Neural crest cell (in vitro differentiated cells): ENCODE measurements at regions not wholly inside any gene's neighbourhood (a gene's known extent, or its start where the extent isn't known, plus 50 kb on each side); places are given as distances from the start of the nearest gene placed in this dataset.

Experiments
- DNase-seq: peaks from one replicate; pipeline ENCODE4 v3.0.0; 2021; ENCODE audit warnings: low read depth, mixed read lengths, low spot score
- H3K27ac Mint-ChIP-seq: one replicate; pipeline ENCODE4 v1.8.0; 2021; ENCODE audit warnings: mild to moderate bottlenecking, mixed read lengths; ENCODE audit not compliant: unreplicated experiment
- H3K27me3 Mint-ChIP-seq: 2 replicates; pipeline ENCODE4 v1.8.0; 2021; ENCODE audit warnings: low read depth, mild to moderate bottlenecking, mixed read lengths
- H3K36me3 Mint-ChIP-seq: 2 replicates; pipeline ENCODE4 v1.8.0; 2021; ENCODE audit warnings: low read depth, mild to moderate bottlenecking, mixed read lengths
- H3K4me1 Mint-ChIP-seq: 2 replicates; pipeline ENCODE4 v1.8.0; 2021; ENCODE audit warnings: mixed read lengths
- H3K4me3 Mint-ChIP-seq: one replicate; pipeline ENCODE4 v1.8.0; 2021; ENCODE audit warnings: mild to moderate bottlenecking, mixed read lengths
- H3K9me3 Mint-ChIP-seq: 2 replicates; pipeline ENCODE4 v1.8.0; 2021; ENCODE audit warnings: mixed read lengths
- TF ChIP-seq, protein P1 (sequence below): fragments of 200-600 bp; sonication (generic); conservative IDR thresholded peaks from 2 replicates; pipeline ENCODE4 v1.5.0; 2021; ENCODE audit warnings: antibody characterized with exemption, mild to moderate bottlenecking

DNA sequence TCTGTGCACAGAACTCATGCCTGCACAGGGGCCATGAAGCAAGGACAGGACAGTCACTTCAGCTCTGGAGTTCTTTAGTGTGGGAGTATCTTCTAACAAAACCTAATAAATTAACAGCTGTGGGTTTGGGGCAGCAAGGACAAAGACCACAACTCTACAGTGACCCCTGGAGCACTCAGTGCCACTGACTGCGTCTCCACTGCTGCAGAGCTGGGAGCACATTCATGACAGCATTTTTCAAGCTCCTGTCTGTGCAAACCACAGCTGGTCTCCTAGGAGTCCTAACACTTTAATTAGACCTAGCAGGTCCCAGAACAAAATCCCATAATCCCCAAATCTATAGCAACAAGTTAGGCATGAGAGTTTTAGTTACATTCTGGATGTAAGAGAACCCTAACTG is 76.5 kb downstream of the RTL9 start:
- DNase-seq, result no peak
- Mint-ChIP-seq H3K9me3 (no peaks in the 10 kb centered on the region), H3K27me3 (no peaks in the 10 kb centered on the region), H3K4me1 (peaks cover 33% of the 10 kb centered on the region), H3K36me3 (no peaks in the 10 kb centered on the region), H3K4me3 (no peak overlapping the region), H3K27ac (no peak overlapping the region)
- TF ChIP-seq, protein P1, sequence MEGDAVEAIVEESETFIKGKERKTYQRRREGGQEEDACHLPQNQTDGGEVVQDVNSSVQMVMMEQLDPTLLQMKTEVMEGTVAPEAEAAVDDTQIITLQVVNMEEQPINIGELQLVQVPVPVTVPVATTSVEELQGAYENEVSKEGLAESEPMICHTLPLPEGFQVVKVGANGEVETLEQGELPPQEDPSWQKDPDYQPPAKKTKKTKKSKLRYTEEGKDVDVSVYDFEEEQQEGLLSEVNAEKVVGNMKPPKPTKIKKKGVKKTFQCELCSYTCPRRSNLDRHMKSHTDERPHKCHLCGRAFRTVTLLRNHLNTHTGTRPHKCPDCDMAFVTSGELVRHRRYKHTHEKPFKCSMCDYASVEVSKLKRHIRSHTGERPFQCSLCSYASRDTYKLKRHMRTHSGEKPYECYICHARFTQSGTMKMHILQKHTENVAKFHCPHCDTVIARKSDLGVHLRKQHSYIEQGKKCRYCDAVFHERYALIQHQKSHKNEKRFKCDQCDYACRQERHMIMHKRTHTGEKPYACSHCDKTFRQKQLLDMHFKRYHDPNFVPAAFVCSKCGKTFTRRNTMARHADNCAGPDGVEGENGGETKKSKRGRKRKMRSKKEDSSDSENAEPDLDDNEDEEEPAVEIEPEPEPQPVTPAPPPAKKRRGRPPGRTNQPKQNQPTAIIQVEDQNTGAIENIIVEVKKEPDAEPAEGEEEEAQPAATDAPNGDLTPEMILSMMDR, result no peak

DNA sequence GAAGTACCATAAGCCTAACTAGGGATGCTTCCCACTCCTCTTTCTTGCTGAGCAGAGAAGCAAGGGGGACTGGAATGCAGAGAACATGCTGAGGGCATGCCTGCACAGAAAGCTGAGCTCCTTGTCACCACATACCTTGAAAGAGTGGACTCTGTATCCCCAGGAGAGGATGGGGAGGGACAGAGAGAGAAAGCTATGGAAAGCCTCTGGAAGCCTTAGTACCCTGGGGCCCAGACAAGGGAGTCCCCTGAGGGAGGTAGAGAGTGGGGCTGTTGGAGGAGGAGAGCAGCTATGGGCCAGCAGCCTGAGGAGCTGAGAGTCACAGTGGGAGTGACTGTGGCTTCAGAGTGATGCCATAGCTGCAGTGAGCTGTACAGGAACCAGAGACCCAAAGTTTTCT is 77.9 kb downstream of the RTL9 start:
- peaks cover 40% of the 10 kb centered on the region for H3K4me1 Mint-ChIP-seq
- H3K9me3 Mint-ChIP-seq, result no peaks in the 10 kb centered on the region
- H3K27ac Mint-ChIP-seq, result peak overlapping the region; percentile 38
- H3K27me3 Mint-ChIP-seq, result no peaks in the 10 kb centered on the region
- no peaks in the 10 kb centered on the region for H3K36me3 Mint-ChIP-seq
- TF ChIP-seq, protein P1, result no peak
- DNase-seq, result no peak
- no peak overlapping the region for H3K4me3 Mint-ChIP-seq

DNA sequence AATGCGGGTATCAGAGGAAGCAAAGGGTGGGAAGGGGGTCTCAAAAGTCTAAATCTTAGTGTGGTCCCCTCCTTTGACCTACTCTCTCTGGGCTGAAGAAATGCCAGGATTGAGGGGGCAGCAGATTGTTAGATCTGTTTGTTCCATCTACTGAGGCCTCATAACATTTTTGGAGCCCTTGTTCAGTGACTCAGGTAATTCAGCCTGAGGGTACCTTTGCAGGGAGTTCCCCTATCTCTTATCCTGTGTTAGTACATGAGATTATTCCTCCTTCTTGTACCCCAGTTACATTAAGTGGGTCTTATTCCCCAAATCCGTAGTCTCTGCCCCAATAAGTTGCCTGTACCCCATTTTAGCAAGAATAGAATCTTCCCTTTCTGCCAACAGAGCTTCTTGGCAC is 79.0 kb downstream of the RTL9 start:
- Mint-ChIP-seq H3K27ac (no peak overlapping the region), H3K9me3 (no peaks in the 10 kb centered on the region), H3K36me3 (no peaks in the 10 kb centered on the region), H3K4me1 (peaks cover 44% of the 10 kb centered on the region), H3K27me3 (peaks cover under 1% of the 10 kb centered on the region), H3K4me3 (no peak overlapping the region)
- TF ChIP-seq, protein P1, result no peak
- no peak for DNase-seq

DNA sequence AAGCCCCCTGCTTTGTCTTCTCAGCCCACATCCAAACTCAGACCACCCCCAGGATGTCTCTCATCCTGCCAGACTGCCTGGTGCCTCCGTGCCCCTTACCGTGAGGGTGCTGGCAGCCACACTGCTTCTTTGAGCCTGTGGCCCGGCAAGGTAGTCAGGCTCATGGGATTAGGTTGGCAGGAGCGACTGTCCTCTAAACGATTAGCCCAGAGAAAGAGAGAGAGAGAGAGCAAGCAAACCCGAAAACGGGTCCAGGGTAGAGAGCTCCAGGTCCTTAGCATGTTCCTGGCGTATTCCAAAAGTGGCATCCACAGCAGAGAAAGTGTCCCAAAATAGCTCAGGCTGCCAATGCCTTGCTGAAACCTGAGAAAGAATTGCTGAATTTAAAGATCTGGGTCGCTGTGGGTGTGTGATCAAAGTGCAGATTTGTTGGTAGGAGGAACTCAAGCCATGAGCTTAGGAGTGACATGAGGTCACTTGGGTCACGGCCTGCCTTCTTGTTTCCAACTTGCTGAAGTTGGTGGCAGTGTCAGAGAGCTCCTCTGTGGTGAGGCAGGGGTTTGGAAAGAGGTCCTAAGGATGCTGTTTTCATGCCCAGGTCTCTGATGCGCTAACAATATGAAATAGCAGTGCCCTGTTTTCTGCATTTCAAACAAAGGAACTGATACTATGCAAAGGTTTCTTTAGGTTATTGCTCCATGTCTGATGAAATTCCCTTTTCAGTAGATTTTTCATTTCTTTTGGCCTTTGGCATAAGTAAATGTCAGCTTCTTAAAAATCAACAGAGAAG is 81.6 kb downstream of the RTL9 start:
- no peaks in the 10 kb centered on the region for H3K9me3 Mint-ChIP-seq
- H3K36me3 Mint-ChIP-seq, result no peaks in the 10 kb centered on the region
- no peak overlapping the region for H3K27ac Mint-ChIP-seq
- DNase-seq, result no peak
- TF ChIP-seq, protein P1, result no peak
- peaks cover 14% of the 10 kb centered on the region for H3K27me3 Mint-ChIP-seq
- peaks cover 43% of the 10 kb centered on the region for H3K4me1 Mint-ChIP-seq
- H3K4me3 Mint-ChIP-seq, result no peak overlapping the region

DNA sequence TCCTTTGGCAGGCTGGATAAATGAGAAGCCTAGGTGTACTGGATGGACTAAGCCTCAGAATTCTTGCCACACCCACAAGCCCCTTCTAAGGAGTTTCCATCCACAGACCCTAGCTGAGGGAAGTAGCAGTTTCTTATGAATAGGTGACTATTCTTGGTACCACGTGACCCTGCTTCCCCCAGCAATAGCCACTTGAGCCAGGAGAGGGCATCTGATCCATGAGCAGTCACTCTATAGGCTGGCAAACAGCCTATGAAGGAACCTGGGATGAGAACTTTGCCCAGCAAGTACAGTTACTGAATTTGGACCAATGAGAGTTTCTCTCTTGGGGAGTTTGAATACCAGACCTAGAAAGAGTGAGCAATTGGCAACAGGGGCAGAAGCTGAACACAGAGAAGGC is 84.0 kb downstream of the RTL9 start:
- no peaks in the 10 kb centered on the region for H3K36me3 Mint-ChIP-seq
- no peak for DNase-seq
- TF ChIP-seq, protein P1, result peak; percentile 50
- H3K4me1 Mint-ChIP-seq, result peaks cover 47% of the 10 kb centered on the region
- H3K4me3 Mint-ChIP-seq, result no peak overlapping the region
- peaks cover 21% of the 10 kb centered on the region for H3K27me3 Mint-ChIP-seq
- no peak overlapping the region for H3K27ac Mint-ChIP-seq
- H3K9me3 Mint-ChIP-seq, result no peaks in the 10 kb centered on the region
